ENCODE measurements at regions not wholly inside any gene's neighbourhood (a gene's known extent, or its start where the extent isn't known, plus 50 kb on each side); places are given as distances from the start of the nearest gene placed in this dataset.
"Not testable (repeated sequence)": the region's sequence is repeated elsewhere in the genome, so short reads cannot be mapped to it uniquely, and the experiment has no call there.

DNA sequence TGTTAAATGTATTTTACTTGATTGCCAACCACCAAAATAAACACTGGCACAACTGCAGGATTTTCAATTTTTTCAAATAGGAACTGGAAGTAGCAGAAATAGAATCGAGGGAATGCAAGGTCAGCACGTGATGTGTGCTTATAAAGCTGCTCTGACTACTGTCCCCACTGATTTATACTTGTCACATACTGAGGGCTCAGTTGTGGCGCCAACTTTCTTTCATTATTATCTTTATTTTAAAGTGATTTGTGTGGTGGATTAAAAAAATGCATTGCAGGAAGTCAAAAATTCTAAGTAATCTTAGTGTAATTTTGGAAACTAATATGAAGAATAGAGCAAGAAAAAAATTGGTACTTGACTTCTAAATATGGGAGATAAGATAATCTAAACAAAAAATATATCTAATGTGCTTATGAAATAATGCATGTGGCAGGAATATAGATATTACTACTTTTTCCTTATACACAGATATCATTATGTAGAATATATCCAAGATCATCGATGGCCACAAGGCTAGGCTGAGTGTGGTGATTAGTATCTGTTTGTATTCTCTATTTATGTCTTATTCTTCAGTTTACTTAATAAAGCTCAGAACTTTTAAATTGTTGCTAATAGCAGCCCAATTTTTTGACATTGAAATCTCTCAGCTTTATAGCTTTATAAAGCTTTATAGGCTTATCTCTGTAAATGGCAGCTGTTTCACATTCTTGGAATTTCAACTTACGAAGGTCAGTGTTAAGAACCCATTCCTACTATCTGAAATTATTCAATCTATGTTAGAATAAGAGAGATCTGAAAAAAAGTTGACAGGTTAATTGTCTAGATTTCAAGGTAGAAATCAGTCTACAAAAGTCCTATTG lies 404.5 kb upstream of the ADAMTS5 start:
- DNase-seq (ENCODE audit: low read depth): no peak

- no peak for DNase-seq (ENCODE audit: low read depth)
These were observed 403.2 kb upstream of the ADAMTS5 start for GRCh38 chr21:27369978-27370571.

- DNase-seq (ENCODE audit: low read depth): no peak
These were observed 402.3 kb upstream of the ADAMTS5 start for GRCh38 chr21:27369234-27369633.

GRCh38 chr21:27366646-27367235 lies 399.9 kb upstream of the ADAMTS5 start:
- no peak for DNase-seq (ENCODE audit: low read depth)

GRCh38 chr21:27366036-27366435 lies 399.1 kb upstream of the ADAMTS5 start:
- no peak for DNase-seq (ENCODE audit: low read depth)

GRCh38 chr21:27365394-27365793 lies 398.5 kb upstream of the ADAMTS5 start:
- DNase-seq (ENCODE audit: low read depth): no peak

DNA sequence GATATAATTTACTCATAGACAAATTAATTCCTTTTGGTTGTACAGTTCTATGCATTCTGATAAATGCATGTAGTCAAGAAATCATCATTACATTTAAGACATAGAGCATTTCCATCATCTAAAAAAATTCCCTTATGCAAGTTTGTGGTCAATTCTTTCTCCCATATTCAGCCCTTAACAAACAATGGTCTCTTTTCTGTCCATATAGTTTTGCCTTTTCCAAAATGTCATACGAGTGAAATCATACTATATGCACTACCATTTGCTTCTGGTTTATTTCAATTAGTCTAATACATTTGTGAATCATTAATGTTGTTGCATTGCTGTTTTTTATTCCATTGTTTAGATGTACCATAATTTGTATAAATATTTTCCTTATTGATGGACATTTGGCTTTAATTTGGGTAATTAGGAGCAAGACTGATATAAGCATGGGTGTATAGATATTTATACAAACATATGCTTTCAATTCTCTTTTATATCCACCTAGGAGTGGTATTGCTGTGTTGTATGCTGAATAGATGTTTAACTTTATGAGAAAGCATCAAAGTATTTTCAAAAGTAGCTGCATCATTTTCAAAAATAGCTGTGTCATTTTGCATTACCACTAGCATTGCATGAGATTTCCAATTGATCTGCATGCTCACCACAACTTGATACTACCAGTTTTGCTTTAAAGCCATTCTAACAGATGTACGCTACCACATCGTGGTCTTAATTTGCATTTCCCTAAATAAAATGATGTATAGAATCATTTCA lies 397.0 kb upstream of the ADAMTS5 start:
- DNase-seq (ENCODE audit: low read depth): no peak

DNA sequence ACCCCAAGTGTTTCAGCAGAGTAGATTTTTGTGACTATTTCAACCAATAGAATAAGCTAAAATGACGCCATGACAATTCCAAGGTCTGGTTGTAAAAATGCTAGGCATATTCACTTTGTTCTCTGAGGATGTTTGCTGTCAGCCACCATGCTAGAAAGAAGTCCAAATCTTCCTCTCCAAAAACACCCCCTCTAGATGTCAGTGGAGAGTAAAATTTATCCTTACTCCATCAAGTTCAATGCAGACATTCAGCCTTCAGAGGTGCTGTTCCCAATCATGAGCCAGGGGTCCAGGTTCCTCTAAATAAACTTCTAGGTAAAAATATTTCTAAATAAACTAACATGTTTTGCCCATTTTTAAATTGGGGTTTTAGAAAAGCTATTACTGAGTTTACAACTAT lies 395.4 kb upstream of the ADAMTS5 start:
- no peak for DNase-seq (ENCODE audit: low read depth)

GRCh38 chr21:27359141-27359540 lies 392.3 kb upstream of the ADAMTS5 start:
- no peak for DNase-seq (ENCODE audit: low read depth)

DNA sequence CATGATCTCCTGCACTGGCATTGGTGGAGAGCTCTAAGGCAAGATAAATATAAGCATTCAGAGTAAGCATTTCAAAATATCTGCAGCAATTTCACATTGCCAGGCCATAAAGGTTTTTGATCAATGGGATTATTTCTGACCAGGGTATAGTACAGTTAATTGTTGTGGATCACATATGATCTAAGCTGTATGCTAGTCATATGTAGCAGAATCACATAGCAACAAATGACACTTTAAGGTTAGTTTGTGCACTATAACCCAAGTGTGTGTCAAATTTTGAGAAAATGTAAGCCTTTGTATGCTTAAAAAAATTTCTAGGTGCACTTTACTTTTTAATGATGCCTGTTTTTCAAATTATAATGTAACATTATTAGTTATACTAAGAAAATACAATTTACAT lies 386.0 kb upstream of the ADAMTS5 start:
- no peak for DNase-seq (ENCODE audit: low read depth)

DNA sequence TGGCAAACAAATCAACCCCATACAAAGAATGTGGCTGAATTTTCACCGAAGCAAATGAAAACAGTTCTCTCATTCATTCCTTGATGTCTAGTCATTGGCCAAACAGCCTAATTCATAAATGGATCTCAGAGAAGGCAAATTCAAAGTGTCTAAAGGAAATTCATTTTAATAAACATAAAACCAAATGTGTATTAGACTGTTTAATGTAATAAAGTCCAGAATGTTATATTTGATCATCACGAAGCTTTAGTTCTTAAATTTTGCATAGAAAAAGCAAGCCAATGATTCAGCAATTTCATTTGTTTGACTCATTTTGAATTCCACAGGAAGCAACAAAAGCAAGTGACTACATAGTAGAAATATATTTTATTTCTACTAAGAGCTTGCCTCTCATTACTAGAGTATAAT lies 379.2 kb upstream of the ADAMTS5 start:
- DNase-seq (ENCODE audit: low read depth): no peak

DNA sequence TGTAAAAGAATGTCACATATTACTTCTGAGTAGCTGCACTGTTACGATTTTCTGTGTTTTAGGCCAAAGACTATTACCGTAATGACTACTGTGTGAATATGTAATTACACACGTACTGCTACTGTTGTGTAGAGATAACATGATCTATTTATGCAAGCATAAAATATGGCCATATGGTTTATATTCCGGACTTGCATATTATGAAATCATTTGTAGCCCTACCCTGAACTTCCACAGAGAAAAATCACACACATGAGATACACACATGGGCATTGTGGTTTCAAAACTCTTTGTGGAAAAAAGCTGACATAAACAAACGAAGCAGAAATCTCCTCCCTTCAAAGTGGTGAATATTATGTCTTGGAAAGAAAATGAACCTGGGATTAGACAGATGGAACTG lies 373.0 kb upstream of the ADAMTS5 start:
- no peak for DNase-seq (ENCODE audit: low read depth)

- DNase-seq (ENCODE audit: low read depth): not testable (repeated sequence)
These were observed 371.1 kb upstream of the ADAMTS5 start for GRCh38 chr21:27338007-27338406.

GRCh38 chr21:27333096-27333495 lies 366.2 kb upstream of the ADAMTS5 start:
- no peak for DNase-seq (ENCODE audit: low read depth)

DNA sequence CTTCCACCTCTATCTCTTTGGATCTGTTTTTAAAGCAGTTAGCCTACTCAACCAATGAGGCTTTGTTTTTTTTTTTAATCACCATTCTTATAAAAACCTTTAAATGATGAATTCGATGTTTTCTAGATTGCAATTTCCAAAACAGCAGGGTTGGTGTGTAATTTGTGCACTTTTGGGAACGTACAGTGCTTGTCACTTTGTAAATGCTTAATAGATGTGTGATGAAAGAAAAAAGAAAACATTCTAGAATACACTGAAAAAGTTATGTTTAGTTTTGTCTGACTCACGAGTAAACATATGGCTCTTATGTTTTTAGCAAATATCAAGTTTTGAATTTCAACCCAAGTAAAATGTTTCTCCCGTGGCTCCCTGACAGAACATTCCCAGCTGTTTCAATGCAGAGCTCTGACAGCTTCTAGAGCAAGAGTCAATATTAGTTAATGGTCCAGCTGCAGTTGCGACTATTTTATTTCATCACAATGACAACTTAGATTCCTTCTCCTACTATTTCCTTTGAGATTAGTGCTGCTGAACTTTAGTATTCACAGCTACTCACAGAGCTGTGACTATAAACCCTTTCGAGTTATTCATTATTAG lies 362.5 kb upstream of the ADAMTS5 start:
- no peak for DNase-seq (ENCODE audit: low read depth)

DNA sequence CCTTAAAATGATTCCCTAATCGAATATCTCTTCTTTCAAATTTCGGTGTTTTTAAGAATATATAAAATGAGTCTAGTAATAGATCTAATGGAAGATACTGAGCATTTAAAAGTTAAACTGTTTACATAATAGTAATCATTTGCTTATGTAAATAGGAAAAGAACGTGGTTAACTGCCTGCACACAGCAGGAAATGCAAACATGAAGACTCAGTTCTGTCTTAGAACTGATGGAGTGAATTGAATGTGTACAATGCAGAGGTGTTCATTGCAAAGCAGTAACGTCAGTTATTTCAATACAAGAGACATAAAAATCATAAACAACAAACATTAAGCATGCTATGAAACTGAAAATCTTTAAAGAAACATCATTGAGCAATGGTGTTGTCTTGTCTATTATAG lies 359.4 kb upstream of the ADAMTS5 start:
- no peak for DNase-seq (ENCODE audit: low read depth)

GRCh38 chr21:27323331-27323730 lies 356.4 kb upstream of the ADAMTS5 start:
- no peak for DNase-seq (ENCODE audit: low read depth)

GRCh38 chr21:27321791-27322190 lies 354.9 kb upstream of the ADAMTS5 start:
- DNase-seq (ENCODE audit: low read depth): no peak

DNA sequence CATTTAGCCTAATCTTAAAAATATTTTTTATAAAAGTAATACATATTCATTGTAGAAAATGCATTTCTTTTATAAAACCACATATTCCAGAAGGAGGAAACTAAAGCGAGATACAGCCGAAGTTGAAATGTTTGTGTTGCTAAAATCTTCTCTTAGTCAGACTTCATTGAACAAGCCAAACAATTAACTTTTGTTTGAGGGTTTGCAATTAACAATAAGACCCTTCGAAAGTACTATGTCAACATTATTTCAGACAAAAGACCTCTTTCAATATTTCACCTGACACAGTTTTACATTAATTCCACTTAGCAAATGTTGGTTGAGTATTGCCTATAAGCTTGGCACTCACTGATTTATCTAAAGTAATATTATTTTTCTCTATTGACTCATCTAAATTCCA lies 354.0 kb upstream of the ADAMTS5 start:
- DNase-seq (ENCODE audit: low read depth): no peak

- not testable (repeated sequence) for DNase-seq (ENCODE audit: low read depth)
These were observed 350.7 kb upstream of the ADAMTS5 start for GRCh38 chr21:27317601-27318000.

- no peak for DNase-seq (ENCODE audit: low read depth)
These were observed 348.5 kb upstream of the ADAMTS5 start for GRCh38 chr21:27315373-27315772.

GRCh38 chr21:27314131-27314530 lies 347.2 kb upstream of the ADAMTS5 start:
- no peak for DNase-seq (ENCODE audit: low read depth)

Data from activated T-helper 1 cell treated with Interleukin-2 at 50 U/mL for 16 hours (primary cell).